ENCODE measurements at regions not wholly inside any gene's neighbourhood (a gene's known extent, or its start where the extent isn't known, plus 50 kb on each side); places are given as distances from the start of the nearest gene placed in this dataset.

GRCh38 chr9:119884438-119884837 is 515.2 kb upstream of the BRINP1 start:
- no peak for DNase-seq
- no peak overlapping the region for H3K27ac ChIP-seq (ENCODE audit: low read depth in 1 of 2, low read length in 1 of 2)
- H3K9ac ChIP-seq (ENCODE audit: insufficient read depth in 1 of 2, low read length in 2 of 2): no peak overlapping the region
- H3K9me3 ChIP-seq (ENCODE audit: control insufficient read depth in 4 of 4, insufficient read depth in 3 of 4, low read length in 3 of 4): no peaks in the 10 kb centered on the region
- no peak for TF ChIP-seq CTCF (IDR thresholded peaks at IDR 0.05; ENCODE audit: control extremely low read depth, extremely low read depth)
- no peaks in the 10 kb centered on the region for H3K4me1 ChIP-seq (ENCODE audit: control insufficient read depth in 5 of 5, insufficient read depth in 5 of 5, low read length in 5 of 5)
- no peak for ATAC-seq (ENCODE audit: insufficient read depth, low FRiP score)
- no peaks in the 10 kb centered on the region for H3K27me3 ChIP-seq (ENCODE audit: control insufficient read depth in 3 of 3, insufficient read depth in 3 of 3, low read length in 2 of 3)
- H3K4me3 ChIP-seq: no peak overlapping the region
- WGBS, 2 donors: 69 to 80% methylated on average over 2 of the region's 2 CpGs
- H3K36me3 ChIP-seq (ENCODE audit: control insufficient read depth in 4 of 4, insufficient read depth in 4 of 4, low read length in 4 of 4): no peaks in the 10 kb centered on the region

GRCh38 chr9:119881898-119882297 is 512.7 kb upstream of the BRINP1 start:
- H3K4me3 ChIP-seq: no peak overlapping the region
- 56 to 82% methylated on average over 6 of the region's 6 CpGs for WGBS, 2 donors
- no peak overlapping the region for H3K9ac ChIP-seq (ENCODE audit: insufficient read depth in 1 of 2, low read length in 2 of 2)
- H3K36me3 ChIP-seq (ENCODE audit: control insufficient read depth in 4 of 4, insufficient read depth in 4 of 4, low read length in 4 of 4): no peaks in the 10 kb centered on the region
- DNase-seq (no peak), ATAC-seq (ENCODE audit: insufficient read depth, low FRiP score) (no peak)
- H3K4me1 ChIP-seq (ENCODE audit: control insufficient read depth in 5 of 5, insufficient read depth in 5 of 5, low read length in 5 of 5): no peaks in the 10 kb centered on the region
- no peak for TF ChIP-seq CTCF (IDR thresholded peaks at IDR 0.05; ENCODE audit: control extremely low read depth, extremely low read depth)
- H3K27ac ChIP-seq (ENCODE audit: low read depth in 1 of 2, low read length in 1 of 2): no peak overlapping the region
- no peaks in the 10 kb centered on the region for H3K9me3 ChIP-seq (ENCODE audit: control insufficient read depth in 4 of 4, insufficient read depth in 3 of 4, low read length in 3 of 4)
- H3K27me3 ChIP-seq (ENCODE audit: control insufficient read depth in 3 of 3, insufficient read depth in 3 of 3, low read length in 2 of 3): no peaks in the 10 kb centered on the region

GRCh38 chr9:119880361-119880760 is 511.1 kb upstream of the BRINP1 start:
- no peaks in the 10 kb centered on the region for H3K36me3 ChIP-seq (ENCODE audit: control insufficient read depth in 4 of 4, insufficient read depth in 4 of 4, low read length in 4 of 4)
- H3K9ac ChIP-seq (ENCODE audit: insufficient read depth in 1 of 2, low read length in 2 of 2): no peak overlapping the region
- H3K4me3 ChIP-seq: no peak overlapping the region
- WGBS, 2 donors: 78 to 86% methylated on average over 3 of the region's 3 CpGs
- ATAC-seq (ENCODE audit: insufficient read depth, low FRiP score) (no peak), DNase-seq (no peak)
- no peaks in the 10 kb centered on the region for H3K27me3 ChIP-seq (ENCODE audit: control insufficient read depth in 3 of 3, insufficient read depth in 3 of 3, low read length in 2 of 3)
- H3K9me3 ChIP-seq (ENCODE audit: control insufficient read depth in 4 of 4, insufficient read depth in 3 of 4, low read length in 3 of 4): no peaks in the 10 kb centered on the region
- TF ChIP-seq CTCF (IDR thresholded peaks at IDR 0.05; ENCODE audit: control extremely low read depth, extremely low read depth): no peak
- no peaks in the 10 kb centered on the region for H3K4me1 ChIP-seq (ENCODE audit: control insufficient read depth in 5 of 5, insufficient read depth in 5 of 5, low read length in 5 of 5)
- H3K27ac ChIP-seq (ENCODE audit: low read depth in 1 of 2, low read length in 1 of 2): no peak overlapping the region

- H3K27me3 ChIP-seq (ENCODE audit: control insufficient read depth in 3 of 3, insufficient read depth in 3 of 3, low read length in 2 of 3): no peaks in the 10 kb centered on the region
- no peaks in the 10 kb centered on the region for H3K4me1 ChIP-seq (ENCODE audit: control insufficient read depth in 5 of 5, insufficient read depth in 5 of 5, low read length in 5 of 5)
- DNase-seq: no peak
- no peak overlapping the region for H3K27ac ChIP-seq (ENCODE audit: low read depth in 1 of 2, low read length in 1 of 2)
- no peak overlapping the region for H3K4me3 ChIP-seq
- no peak overlapping the region for H3K9ac ChIP-seq (ENCODE audit: insufficient read depth in 1 of 2, low read length in 2 of 2)
- no peaks in the 10 kb centered on the region for H3K36me3 ChIP-seq (ENCODE audit: control insufficient read depth in 4 of 4, insufficient read depth in 4 of 4, low read length in 4 of 4)
- no peaks in the 10 kb centered on the region for H3K9me3 ChIP-seq (ENCODE audit: control insufficient read depth in 4 of 4, insufficient read depth in 3 of 4, low read length in 3 of 4)
- WGBS, 2 donors: 87 to 88% methylated on average over 6 of the region's 6 CpGs
- ATAC-seq (ENCODE audit: insufficient read depth, low FRiP score): no peak
- TF ChIP-seq CTCF (IDR thresholded peaks at IDR 0.05; ENCODE audit: control extremely low read depth, extremely low read depth): no peak
These were observed 508.1 kb upstream of the BRINP1 start for GRCh38 chr9:119877306-119877705.

Data from lung (tissue), 11 donors.